ENCODE measurements at regions not wholly inside any gene's neighbourhood (a gene's known extent, or its start where the extent isn't known, plus 50 kb on each side); places are given as distances from the start of the nearest gene placed in this dataset.

DNA sequence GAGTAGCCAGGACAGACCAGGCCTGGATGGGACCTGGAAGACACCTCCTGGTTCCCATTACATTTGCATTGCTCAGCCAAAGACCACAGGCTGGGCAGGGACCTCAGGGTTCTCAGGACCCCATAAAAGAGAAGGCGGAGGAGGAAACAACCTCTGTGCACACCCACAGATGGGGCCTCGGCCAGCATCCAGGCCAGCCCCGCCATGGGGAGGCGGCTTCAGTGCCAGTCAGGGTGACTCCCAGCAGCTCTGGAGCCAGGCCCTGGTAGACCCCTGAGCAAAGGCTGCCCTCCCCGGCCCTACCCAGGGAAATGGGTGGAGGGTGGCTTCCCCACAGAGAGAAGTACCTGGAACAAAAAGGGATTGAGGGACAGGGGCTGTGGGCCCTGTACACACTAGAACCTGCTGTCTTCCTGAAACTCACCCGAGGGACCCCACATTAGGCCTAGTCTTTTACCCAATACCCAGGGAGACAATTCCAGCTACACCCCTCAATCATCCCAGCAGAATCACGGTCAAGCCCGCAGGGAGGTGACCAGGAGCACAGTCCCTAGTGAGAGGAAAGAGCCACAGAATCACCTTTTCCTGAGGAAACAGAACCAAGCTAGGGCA lies 64.5 kb downstream of the PSMG1 start:
- no peak for DNase-seq (ENCODE audit: low spot score)
- Mint-ChIP-seq H3K9me3 (ENCODE audit: unreplicated experiment) (no peaks in the 10 kb centered on the region), H3K27ac (ENCODE audit: unreplicated experiment) (no peak overlapping the region), H3K36me3 (ENCODE audit: low read depth, unreplicated experiment) (peaks cover 8% of the 10 kb centered on the region), H3K4me1 (ENCODE audit: unreplicated experiment) (peaks cover 25% of the 10 kb centered on the region), H3K4me3 (ENCODE audit: unreplicated experiment) (no peak overlapping the region), H3K27me3 (ENCODE audit: unreplicated experiment) (peaks cover 5% of the 10 kb centered on the region)
- TF ChIP-seq, protein P1, sequence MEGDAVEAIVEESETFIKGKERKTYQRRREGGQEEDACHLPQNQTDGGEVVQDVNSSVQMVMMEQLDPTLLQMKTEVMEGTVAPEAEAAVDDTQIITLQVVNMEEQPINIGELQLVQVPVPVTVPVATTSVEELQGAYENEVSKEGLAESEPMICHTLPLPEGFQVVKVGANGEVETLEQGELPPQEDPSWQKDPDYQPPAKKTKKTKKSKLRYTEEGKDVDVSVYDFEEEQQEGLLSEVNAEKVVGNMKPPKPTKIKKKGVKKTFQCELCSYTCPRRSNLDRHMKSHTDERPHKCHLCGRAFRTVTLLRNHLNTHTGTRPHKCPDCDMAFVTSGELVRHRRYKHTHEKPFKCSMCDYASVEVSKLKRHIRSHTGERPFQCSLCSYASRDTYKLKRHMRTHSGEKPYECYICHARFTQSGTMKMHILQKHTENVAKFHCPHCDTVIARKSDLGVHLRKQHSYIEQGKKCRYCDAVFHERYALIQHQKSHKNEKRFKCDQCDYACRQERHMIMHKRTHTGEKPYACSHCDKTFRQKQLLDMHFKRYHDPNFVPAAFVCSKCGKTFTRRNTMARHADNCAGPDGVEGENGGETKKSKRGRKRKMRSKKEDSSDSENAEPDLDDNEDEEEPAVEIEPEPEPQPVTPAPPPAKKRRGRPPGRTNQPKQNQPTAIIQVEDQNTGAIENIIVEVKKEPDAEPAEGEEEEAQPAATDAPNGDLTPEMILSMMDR (IDR thresholded peaks at IDR 0.05; ENCODE audit: unreplicated experiment) = no peak

DNA sequence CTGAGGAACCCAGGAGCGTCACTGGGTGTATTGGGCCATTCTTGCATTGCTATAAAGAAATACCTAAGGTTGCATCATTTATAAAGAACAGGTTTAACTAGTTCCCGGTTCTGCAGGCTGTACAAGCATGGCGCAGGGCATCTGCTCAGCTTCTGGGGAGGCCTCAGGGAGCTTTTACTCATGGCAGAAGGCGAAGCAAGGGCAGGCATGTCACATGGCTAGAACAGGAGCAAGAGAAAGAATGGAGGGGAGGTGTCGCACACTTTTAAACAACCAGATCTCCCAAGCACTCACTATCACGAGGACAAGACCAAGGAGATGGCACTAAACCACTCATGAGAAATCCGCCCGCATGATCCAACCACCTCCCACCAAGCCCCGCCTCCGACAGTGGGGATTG lies 65.2 kb downstream of the PSMG1 start:
- DNase-seq (ENCODE audit: low spot score) = no peak
- H3K4me1 Mint-ChIP-seq (ENCODE audit: unreplicated experiment) = peaks cover 25% of the 10 kb centered on the region
- H3K27me3 Mint-ChIP-seq (ENCODE audit: unreplicated experiment) = peaks cover 5% of the 10 kb centered on the region
- TF ChIP-seq, protein P1 (IDR thresholded peaks at IDR 0.05; ENCODE audit: unreplicated experiment) = no peak
- no peak overlapping the region for H3K27ac Mint-ChIP-seq (ENCODE audit: unreplicated experiment)
- no peak overlapping the region for H3K4me3 Mint-ChIP-seq (ENCODE audit: unreplicated experiment)
- peaks cover 8% of the 10 kb centered on the region for H3K36me3 Mint-ChIP-seq (ENCODE audit: low read depth, unreplicated experiment)
- no peaks in the 10 kb centered on the region for H3K9me3 Mint-ChIP-seq (ENCODE audit: unreplicated experiment)

DNA sequence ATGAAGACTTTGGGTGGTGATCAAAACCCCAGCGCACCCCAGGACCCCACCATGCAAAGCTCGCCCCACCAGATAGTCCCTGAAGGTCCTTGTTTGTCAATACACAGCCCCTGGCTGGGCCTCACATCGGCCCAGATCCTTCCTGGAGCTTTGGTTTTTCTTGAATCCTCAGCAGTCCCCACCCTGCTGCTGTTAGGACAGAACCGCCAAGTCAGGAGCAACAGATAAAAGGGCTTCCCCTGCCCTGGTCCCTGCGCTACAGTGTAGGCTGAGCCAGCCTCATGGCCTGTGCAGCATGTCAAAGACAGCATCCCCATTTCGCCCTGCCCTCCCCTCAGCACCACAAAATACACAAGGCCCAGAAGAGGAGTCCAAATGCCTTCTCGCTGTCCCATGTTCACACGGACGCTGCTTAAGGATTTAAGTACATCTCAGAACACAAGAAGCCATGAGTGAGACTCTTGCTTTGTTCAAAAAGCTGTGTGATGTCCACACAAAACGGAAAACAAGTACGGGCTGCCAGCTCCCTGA lies 65.7 kb downstream of the PSMG1 start:
- Mint-ChIP-seq H3K36me3 (ENCODE audit: low read depth, unreplicated experiment) (peaks cover 8% of the 10 kb centered on the region), H3K4me3 (ENCODE audit: unreplicated experiment) (peak overlapping the region; percentile 2), H3K27ac (ENCODE audit: unreplicated experiment) (no peak overlapping the region), H3K9me3 (ENCODE audit: unreplicated experiment) (no peaks in the 10 kb centered on the region), H3K4me1 (ENCODE audit: unreplicated experiment) (peaks cover 25% of the 10 kb centered on the region), H3K27me3 (ENCODE audit: unreplicated experiment) (peaks cover 5% of the 10 kb centered on the region)
- TF ChIP-seq, protein P1 (IDR thresholded peaks at IDR 0.05; ENCODE audit: unreplicated experiment) = no peak
- DNase-seq (ENCODE audit: low spot score) = no peak

DNA sequence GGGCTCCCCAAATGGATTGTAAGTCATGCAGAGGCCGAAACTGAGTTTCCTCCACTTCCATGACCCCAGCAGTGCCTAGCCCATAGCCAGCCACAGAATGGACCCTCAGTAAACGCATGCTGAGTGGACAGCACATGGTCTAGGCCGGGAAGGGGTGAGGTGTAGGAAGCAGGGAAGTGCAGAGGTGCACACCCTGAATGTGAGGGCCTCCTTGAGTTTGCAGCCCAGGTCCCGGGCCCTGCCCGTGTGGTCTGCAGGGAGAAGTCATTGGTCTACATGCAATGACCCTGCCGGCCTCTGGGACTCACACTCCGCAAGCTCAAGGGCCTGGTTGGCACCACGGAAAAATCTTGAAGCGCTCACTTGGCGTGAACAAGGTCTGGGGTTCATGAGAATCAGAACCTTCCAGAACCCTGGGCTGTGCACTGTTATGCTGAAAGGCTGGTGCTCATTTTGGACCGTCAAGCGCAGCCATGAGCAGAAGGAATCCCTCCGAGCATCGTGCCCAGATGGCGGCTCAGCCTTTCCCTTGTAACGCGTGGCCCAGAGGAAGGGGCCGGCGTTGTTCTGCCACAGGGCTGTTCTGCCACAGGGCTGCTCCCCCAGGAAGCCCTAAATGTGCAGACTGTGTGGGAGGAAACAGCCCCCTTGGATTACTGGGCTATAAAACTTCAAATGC lies 66.4 kb downstream of the PSMG1 start:
- Mint-ChIP-seq H3K9me3 (ENCODE audit: unreplicated experiment) (no peaks in the 10 kb centered on the region), H3K4me3 (ENCODE audit: unreplicated experiment) (no peak overlapping the region), H3K27ac (ENCODE audit: unreplicated experiment) (no peak overlapping the region), H3K27me3 (ENCODE audit: unreplicated experiment) (peaks cover 5% of the 10 kb centered on the region), H3K36me3 (ENCODE audit: low read depth, unreplicated experiment) (peaks cover 5% of the 10 kb centered on the region), H3K4me1 (ENCODE audit: unreplicated experiment) (peaks cover 25% of the 10 kb centered on the region)
- TF ChIP-seq, protein P1 (IDR thresholded peaks at IDR 0.05; ENCODE audit: unreplicated experiment) = no peak
- DNase-seq (ENCODE audit: low spot score) = no peak
